ENCODE measurements at regions not wholly inside any gene's neighbourhood (a gene's known extent, or its start where the extent isn't known, plus 50 kb on each side); places are given as distances from the start of the nearest gene placed in this dataset.

DNA sequence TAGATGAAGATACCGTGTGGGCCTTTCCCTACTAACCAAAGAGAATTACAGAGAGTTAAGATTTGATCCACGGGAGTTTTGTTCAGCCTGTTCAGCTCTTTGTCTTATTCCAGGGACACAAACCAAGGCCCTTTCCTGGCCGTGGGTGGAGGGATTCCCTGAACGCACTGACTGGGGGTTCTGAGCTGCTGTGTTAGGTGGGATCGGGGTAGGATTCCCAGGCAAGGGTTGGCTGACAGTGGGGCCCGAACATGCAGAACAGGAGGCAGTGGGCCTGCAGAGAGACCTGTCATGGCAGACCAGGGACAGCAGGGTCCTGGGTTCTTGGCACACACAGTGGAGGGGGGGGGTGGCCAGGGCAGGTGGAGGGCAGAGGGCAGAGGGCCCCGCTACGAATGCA, 89.5 kb upstream of the MKI67 start:
- ATAC-seq (no peak), DNase-seq (no peak)
- peaks cover 0 to 4% of the 10 kb centered on the region in 2 donors for H3K4me1 ChIP-seq (ENCODE audit: control insufficient read depth in 2 of 2, insufficient read depth in 2 of 2, low read length in 2 of 2)
- Mint-ChIP-seq H3K27me3 (peaks cover 0 to 14% (median 0%) of the 10 kb centered on the region in 5 donors), H3K9me3 (no peaks in the 10 kb centered on the region), H3K36me3 (no peaks in the 10 kb centered on the region), H3K4me1 (peaks cover 7 to 14% (median 14%) of the 10 kb centered on the region in 7 donors), H3K4me3 (no peak overlapping the region), H3K27ac (no peak overlapping the region)
- H3K27ac ChIP-seq (ENCODE audit: low read depth, low read length): no peak overlapping the region
- no peaks in the 10 kb centered on the region for H3K36me3 ChIP-seq (ENCODE audit: control insufficient read depth in 2 of 3, insufficient read depth in 3 of 3, low read length in 3 of 3)
- ChIA-PET POLR2A (no interaction called here), CTCF (no interaction called here)
- H3K4me3 ChIP-seq (ENCODE audit: low read length): no peak overlapping the region
- intact Hi-C loops (cut with micrococcal nuclease): no loop called here
- H3K27me3 ChIP-seq (ENCODE audit: control insufficient read depth in 2 of 2, insufficient read depth in 2 of 2, low read length in 2 of 2): no peaks in the 10 kb centered on the region
- no peaks in the 10 kb centered on the region for H3K9me3 ChIP-seq (ENCODE audit: control insufficient read depth in 2 of 3, low read length in 3 of 3)

DNA sequence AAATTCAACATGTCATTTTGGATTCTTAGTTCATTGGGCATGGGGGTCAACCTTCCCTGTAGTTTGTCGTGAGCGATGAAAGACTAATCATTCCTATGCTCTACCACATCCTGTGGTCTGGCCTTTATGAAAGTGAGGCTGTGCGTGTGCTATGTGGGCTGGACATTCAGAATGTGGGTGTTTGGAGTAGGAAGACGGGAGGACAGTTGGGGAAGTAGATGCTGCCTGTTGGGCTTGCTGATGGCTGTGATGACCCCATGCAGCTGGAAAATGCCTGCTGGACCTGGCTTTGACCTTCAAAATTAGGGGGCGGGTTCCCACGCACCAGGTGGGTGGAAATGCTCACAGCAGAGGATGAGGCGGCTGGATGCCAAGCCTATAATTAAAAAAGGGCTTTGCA, 90.9 kb upstream of the MKI67 start:
- Mint-ChIP-seq H3K36me3 (no peaks in the 10 kb centered on the region), H3K9me3 (no peaks in the 10 kb centered on the region), H3K27me3 (peaks cover 0 to 23% (median 7%) of the 10 kb centered on the region in 5 donors), H3K27ac (peak overlapping the region in 1 of 9 donors; percentile 53), H3K4me3 (no peak overlapping the region), H3K4me1 (peaks cover 11 to 20% (median 16%) of the 10 kb centered on the region in 7 donors)
- peaks cover 0 to 2% of the 10 kb centered on the region in 2 donors for H3K4me1 ChIP-seq (ENCODE audit: control insufficient read depth in 2 of 2, insufficient read depth in 2 of 2, low read length in 2 of 2)
- DNase-seq (no peak), ATAC-seq (no peak)
- no peak overlapping the region for H3K4me3 ChIP-seq (ENCODE audit: low read length)
- ChIA-PET POLR2A (interaction anchor here (1.0 kb wide), 1 partner anchor 1890 kb away, joined by 4 read pairs; no protein-coding TSS in a partner anchor), CTCF (no interaction called here)
- intact Hi-C loops (cut with micrococcal nuclease): no loop called here
- H3K27me3 ChIP-seq (ENCODE audit: control insufficient read depth in 2 of 2, insufficient read depth in 2 of 2, low read length in 2 of 2): no peaks in the 10 kb centered on the region
- no peaks in the 10 kb centered on the region for H3K9me3 ChIP-seq (ENCODE audit: control insufficient read depth in 2 of 3, low read length in 3 of 3)
- H3K36me3 ChIP-seq (ENCODE audit: control insufficient read depth in 2 of 3, insufficient read depth in 3 of 3, low read length in 3 of 3): no peaks in the 10 kb centered on the region
- no peak overlapping the region for H3K27ac ChIP-seq (ENCODE audit: low read depth, low read length)

DNA sequence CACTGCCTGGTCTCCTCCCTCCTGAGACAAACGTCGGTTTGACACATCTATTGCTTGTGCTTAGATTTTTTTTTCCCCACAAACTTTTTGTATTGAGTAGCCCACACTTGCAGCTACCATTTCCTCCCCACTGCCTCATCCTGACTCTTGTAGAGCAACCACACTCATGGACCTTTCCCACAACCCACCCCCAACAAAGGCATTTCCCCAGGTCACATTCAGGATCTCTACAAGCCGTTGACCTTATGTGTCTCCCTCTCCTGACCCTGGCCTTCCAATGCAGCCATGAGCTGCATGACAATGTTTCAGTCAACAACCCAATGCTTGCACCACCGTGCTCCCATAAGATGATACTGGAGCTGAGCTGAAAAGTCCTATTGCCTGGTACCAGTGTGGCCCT, 91.9 kb upstream of the MKI67 start:
- H3K36me3 ChIP-seq (ENCODE audit: control insufficient read depth in 2 of 3, insufficient read depth in 3 of 3, low read length in 3 of 3): no peaks in the 10 kb centered on the region
- ChIA-PET CTCF (no interaction called here), POLR2A (interaction anchor here (1.0 kb wide), 1 partner anchor 1889 kb away, joined by 4 read pairs; no protein-coding TSS in a partner anchor)
- H3K4me3 ChIP-seq (ENCODE audit: low read length): no peak overlapping the region
- H3K27me3 Mint-ChIP-seq: peaks cover 0 to 17% (median 7%) of the 10 kb centered on the region in 5 donors
- DNase-seq (no peak), ATAC-seq (no peak)
- no peak overlapping the region for H3K27ac ChIP-seq (ENCODE audit: low read depth, low read length)
- H3K36me3 Mint-ChIP-seq: no peaks in the 10 kb centered on the region
- H3K4me3 Mint-ChIP-seq: peak overlapping the region in 1 of 10 donors; percentile 1
- no peaks in the 10 kb centered on the region for H3K9me3 ChIP-seq (ENCODE audit: control insufficient read depth in 2 of 3, low read length in 3 of 3)
- intact Hi-C loops (cut with micrococcal nuclease): no loop called here
- no peaks in the 10 kb centered on the region for H3K27me3 ChIP-seq (ENCODE audit: control insufficient read depth in 2 of 2, insufficient read depth in 2 of 2, low read length in 2 of 2)
- no peaks in the 10 kb centered on the region for H3K4me1 ChIP-seq (ENCODE audit: control insufficient read depth in 2 of 2, insufficient read depth in 2 of 2, low read length in 2 of 2)
- H3K27ac Mint-ChIP-seq: no peak overlapping the region
- no peaks in the 10 kb centered on the region for H3K9me3 Mint-ChIP-seq
- H3K4me1 Mint-ChIP-seq: peaks cover 11 to 17% (median 12%) of the 10 kb centered on the region in 7 donors

DNA sequence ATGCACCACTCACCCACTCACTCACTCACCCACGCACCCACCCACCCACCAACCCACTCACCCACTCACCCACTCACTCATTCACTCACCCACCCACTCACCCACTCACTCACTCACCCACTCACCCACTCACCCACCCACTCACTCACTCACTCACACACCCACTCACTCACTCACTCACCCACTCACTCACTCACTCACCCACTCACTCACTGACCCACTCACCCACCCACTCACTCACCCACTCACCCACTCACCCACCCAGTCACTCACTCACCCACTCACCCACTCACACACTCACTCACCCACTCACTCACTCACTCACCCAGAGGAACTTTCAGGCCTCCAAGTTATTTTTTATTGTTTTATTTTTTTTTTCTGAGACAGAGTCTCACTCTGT, 93.1 kb upstream of the MKI67 start:
- ChIA-PET POLR2A (no interaction called here), CTCF (no interaction called here)
- Mint-ChIP-seq H3K9me3 (peaks cover 0 to 3% (median 0%) of the 10 kb centered on the region in 11 donors), H3K27ac (no peak overlapping the region), H3K4me1 (peaks cover 11 to 17% (median 12%) of the 10 kb centered on the region in 7 donors), H3K36me3 (no peaks in the 10 kb centered on the region), H3K4me3 (no peak overlapping the region), H3K27me3 (peaks cover 0 to 25% (median 7%) of the 10 kb centered on the region in 5 donors)
- Histone ChIP-seq H3K4me3 (ENCODE audit: low read length) (no peak overlapping the region), H3K4me1 (ENCODE audit: control insufficient read depth in 2 of 2, insufficient read depth in 2 of 2, low read length in 2 of 2) (no peaks in the 10 kb centered on the region), H3K9me3 (ENCODE audit: control insufficient read depth in 2 of 3, low read length in 3 of 3) (no peaks in the 10 kb centered on the region), H3K27ac (ENCODE audit: low read depth, low read length) (no peak overlapping the region), H3K27me3 (ENCODE audit: control insufficient read depth in 2 of 2, insufficient read depth in 2 of 2, low read length in 2 of 2) (no peaks in the 10 kb centered on the region), H3K36me3 (ENCODE audit: control insufficient read depth in 2 of 3, insufficient read depth in 3 of 3, low read length in 3 of 3) (no peaks in the 10 kb centered on the region)
- intact Hi-C loops (cut with micrococcal nuclease): no loop called here
- ATAC-seq (no peak), DNase-seq (no peak)

DNA sequence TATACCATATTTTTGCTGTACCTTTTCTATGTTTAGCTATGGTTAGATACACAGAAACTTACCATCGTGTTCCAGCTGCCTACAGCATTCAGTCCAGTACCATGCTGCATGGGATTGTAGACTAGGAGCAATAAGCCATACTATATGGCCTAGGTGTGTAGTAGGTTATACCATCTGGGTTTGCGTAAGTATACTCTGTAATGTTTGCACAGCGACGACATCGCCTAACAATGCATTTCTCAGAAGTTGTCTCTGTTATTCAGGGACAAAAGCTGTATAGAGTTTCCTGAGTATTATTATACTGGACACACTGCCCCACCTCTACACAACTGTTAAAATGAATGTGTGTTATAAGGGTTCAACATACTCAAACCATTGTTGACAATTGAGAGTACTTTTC, 93.8 kb upstream of the MKI67 start:
- no peaks in the 10 kb centered on the region for H3K36me3 ChIP-seq (ENCODE audit: control insufficient read depth in 2 of 3, insufficient read depth in 3 of 3, low read length in 3 of 3)
- no peaks in the 10 kb centered on the region for H3K36me3 Mint-ChIP-seq
- intact Hi-C loops (cut with micrococcal nuclease): no loop called here
- no peak overlapping the region for H3K4me3 ChIP-seq (ENCODE audit: low read length)
- CTCF ChIA-PET: interaction anchor here (1.0 kb wide), 1 partner anchor 66 kb away, joined by 3 read pairs; no protein-coding TSS in a partner anchor
- H3K9me3 ChIP-seq (ENCODE audit: control insufficient read depth in 2 of 3, low read length in 3 of 3): no peaks in the 10 kb centered on the region
- POLR2A ChIA-PET: no interaction called here
- DNase-seq: no peak
- H3K27me3 ChIP-seq (ENCODE audit: control insufficient read depth in 2 of 2, insufficient read depth in 2 of 2, low read length in 2 of 2): no peaks in the 10 kb centered on the region
- H3K27ac Mint-ChIP-seq: no peak overlapping the region
- ATAC-seq: no peak
- no peaks in the 10 kb centered on the region for H3K4me1 ChIP-seq (ENCODE audit: control insufficient read depth in 2 of 2, insufficient read depth in 2 of 2, low read length in 2 of 2)
- H3K27me3 Mint-ChIP-seq: peaks cover under 1 to 28% (median 7%) of the 10 kb centered on the region in 5 donors
- no peak overlapping the region for H3K27ac ChIP-seq (ENCODE audit: low read depth, low read length)
- peaks cover 11 to 17% (median 12%) of the 10 kb centered on the region in 7 donors for H3K4me1 Mint-ChIP-seq
- H3K9me3 Mint-ChIP-seq: peaks cover 0 to 4% (median 0%) of the 10 kb centered on the region in 11 donors
- no peak overlapping the region for H3K4me3 Mint-ChIP-seq

DNA sequence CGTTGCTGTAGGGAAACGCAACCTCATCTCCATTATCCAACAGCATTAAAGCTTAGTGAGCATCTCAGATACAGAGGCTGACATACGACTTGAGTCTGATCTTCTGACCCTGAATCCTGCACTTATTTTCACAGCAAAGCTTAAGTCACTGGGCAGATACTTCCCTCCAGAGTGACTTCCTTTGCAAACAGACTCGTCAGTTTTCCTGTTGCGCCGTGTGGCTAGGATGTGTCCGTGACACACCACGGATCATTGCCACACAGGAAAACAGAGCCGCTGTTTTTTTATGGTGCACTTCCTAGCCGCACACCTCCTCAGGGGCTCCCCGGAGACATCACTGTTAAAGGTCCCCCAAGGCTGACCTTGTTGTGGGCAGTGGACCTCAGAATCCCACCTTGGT, 94.9 kb upstream of the MKI67 start:
- Mint-ChIP-seq H3K36me3 (no peaks in the 10 kb centered on the region), H3K4me3 (peak overlapping the region in 6 of 10 donors; percentile 41 to 57 (median 48)), H3K27me3 (peaks cover 7 to 35% (median 14%) of the 10 kb centered on the region in 5 donors), H3K4me1 (peaks cover 11 to 17% (median 12%) of the 10 kb centered on the region in 7 donors), H3K9me3 (peaks cover 0 to 4% (median 0%) of the 10 kb centered on the region in 11 donors), H3K27ac (peak overlapping the region in 1 of 9 donors; percentile 17)
- CTCF ChIA-PET: no interaction called here
- DNase-seq (no peak), ATAC-seq (peak; percentile 53)
- Histone ChIP-seq H3K27me3 (ENCODE audit: control insufficient read depth in 2 of 2, insufficient read depth in 2 of 2, low read length in 2 of 2) (no peaks in the 10 kb centered on the region), H3K9me3 (ENCODE audit: control insufficient read depth in 2 of 3, low read length in 3 of 3) (no peaks in the 10 kb centered on the region), H3K4me1 (ENCODE audit: control insufficient read depth in 2 of 2, insufficient read depth in 2 of 2, low read length in 2 of 2) (no peaks in the 10 kb centered on the region), H3K27ac (ENCODE audit: low read depth, low read length) (no peak overlapping the region), H3K36me3 (ENCODE audit: control insufficient read depth in 2 of 3, insufficient read depth in 3 of 3, low read length in 3 of 3) (no peaks in the 10 kb centered on the region), H3K4me3 (ENCODE audit: low read length) (no peak overlapping the region)
- intact Hi-C loops (cut with micrococcal nuclease): no loop called here
- POLR2A ChIA-PET: no interaction called here

DNA sequence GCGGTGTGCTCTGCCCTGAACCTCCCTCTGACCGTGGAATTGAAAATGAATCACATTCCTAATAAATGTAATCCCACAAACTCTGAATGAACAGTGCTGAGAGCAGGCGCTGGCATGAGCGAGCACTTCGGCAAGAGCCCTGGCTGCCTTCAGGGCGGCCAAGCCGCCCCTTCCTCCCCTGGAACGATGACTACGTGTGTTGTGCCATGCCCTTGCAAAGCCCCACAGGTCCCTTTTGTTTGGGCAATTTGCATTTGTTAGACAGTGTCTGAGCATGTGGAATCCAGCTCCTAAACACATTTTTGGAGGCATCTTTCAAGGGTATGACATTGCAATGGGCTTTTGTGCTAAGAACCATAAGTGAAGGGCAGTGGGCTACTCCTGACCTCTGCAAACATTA, 95.6 kb upstream of the MKI67 start:
- no peaks in the 10 kb centered on the region for H3K9me3 ChIP-seq (ENCODE audit: control insufficient read depth in 2 of 3, low read length in 3 of 3)
- Mint-ChIP-seq H3K9me3 (peaks cover 0 to 4% (median 0%) of the 10 kb centered on the region in 11 donors), H3K36me3 (no peaks in the 10 kb centered on the region), H3K27ac (no peak overlapping the region), H3K4me1 (peaks cover 11 to 17% (median 12%) of the 10 kb centered on the region in 7 donors), H3K4me3 (peak overlapping the region in 6 of 10 donors; percentile 20 to 57 (median 44)), H3K27me3 (peaks cover 13 to 42% (median 16%) of the 10 kb centered on the region in 5 donors)
- no peak for ATAC-seq
- intact Hi-C loops (cut with micrococcal nuclease): no loop called here
- H3K4me3 ChIP-seq (ENCODE audit: low read length): no peak overlapping the region
- no peaks in the 10 kb centered on the region for H3K36me3 ChIP-seq (ENCODE audit: control insufficient read depth in 2 of 3, insufficient read depth in 3 of 3, low read length in 3 of 3)
- no peaks in the 10 kb centered on the region for H3K4me1 ChIP-seq (ENCODE audit: control insufficient read depth in 2 of 2, insufficient read depth in 2 of 2, low read length in 2 of 2)
- ChIA-PET POLR2A (no interaction called here), CTCF (interaction anchor here (0.7 to 1.3 kb wide), 2 partner anchors 8 to 10 kb away, joined by 4 to 6 read pairs; no protein-coding TSS in a partner anchor)
- H3K27ac ChIP-seq (ENCODE audit: low read depth, low read length): no peak overlapping the region
- H3K27me3 ChIP-seq (ENCODE audit: control insufficient read depth in 2 of 2, insufficient read depth in 2 of 2, low read length in 2 of 2): no peaks in the 10 kb centered on the region
- no peak for DNase-seq
